Left lung (tissue), 4 donors: ENCODE measurements at regions not wholly inside any gene's neighbourhood (a gene's known extent, or its start where the extent isn't known, plus 50 kb on each side); places are given as distances from the start of the nearest gene placed in this dataset.

Source experiments
- ATAC-seq: fragments of 200-7000 bp; cut with Tn5 transposase; one replicate; pipeline ENCODE4 v1.9.1; 2020; ENCODE audit warnings: moderate library complexity
- DNase-seq, 4 donors: peaks; one replicate each; pipeline ENCODE4 v3.0.0-alpha.2; 2013 to 2020
- H3K27ac ChIP-seq, 2 donors: fragments of 200-600 bp; sonication (generic) in 1 of 2; one replicate each; pipeline versions ENCODE4 v1.5.0 to v1.8.0; 2020 to 2021
- H3K27me3 ChIP-seq, 2 donors: fragments of 200-600 bp; sonication (generic) in 1 of 2; one replicate each; pipeline versions ENCODE4 v1.5.0 to v1.8.0; 2020 to 2021
- H3K36me3 ChIP-seq, 2 donors: fragments of 200-600 bp; sonication (generic) in 1 of 2; one replicate each; pipeline versions ENCODE4 v1.5.0 to v1.8.0; 2020 to 2021
- H3K4me1 ChIP-seq, 2 donors: fragments of 200-600 bp; one replicate each; pipeline ENCODE4 v1.8.0; 2021
- H3K4me3 ChIP-seq, 2 donors: fragments of 200-600 bp; sonication (generic) in 1 of 2; one replicate each; pipeline versions ENCODE4 v1.5.0 to v1.8.0; 2020 to 2021; ENCODE audit warnings: mild to moderate bottlenecking in 1 of 2
- H3K9me3 ChIP-seq, 2 donors: fragments of 200-600 bp; sonication (generic) in 1 of 2; one replicate each; pipeline versions ENCODE4 v1.5.0 to v1.8.0; 2020 to 2021
- intact Hi-C, 2 donors: fragments of 100-400 bp; cut with DNase I; formaldehyde crosslinking; loops; one replicate each; pipeline versions ENCODE4 v1.11.2 to v1.14.2; 2022
- TF ChIP-seq, protein P1 (sequence below), 2 donors: fragments of 200-600 bp; sonication (generic) in 1 of 2; IDR thresholded peaks; one replicate each; pipeline versions ENCODE4 v1.5.0 to v1.8.0; 2021; ENCODE audit warnings: antibody characterized with exemption in 2 of 2
- donor health status: DM: no; HTN: yes; CAD: no.
- donor health status: DM: no; HTN: no; CAD: no.

- Histone ChIP-seq H3K4me3 (no peak overlapping the region), H3K4me1 (no peaks in the 10 kb centered on the region), H3K27ac (no peak overlapping the region), H3K36me3 (no peaks in the 10 kb centered on the region), H3K9me3 (no peaks in the 10 kb centered on the region), H3K27me3 (no peaks in the 10 kb centered on the region)
- TF ChIP-seq, protein P1, sequence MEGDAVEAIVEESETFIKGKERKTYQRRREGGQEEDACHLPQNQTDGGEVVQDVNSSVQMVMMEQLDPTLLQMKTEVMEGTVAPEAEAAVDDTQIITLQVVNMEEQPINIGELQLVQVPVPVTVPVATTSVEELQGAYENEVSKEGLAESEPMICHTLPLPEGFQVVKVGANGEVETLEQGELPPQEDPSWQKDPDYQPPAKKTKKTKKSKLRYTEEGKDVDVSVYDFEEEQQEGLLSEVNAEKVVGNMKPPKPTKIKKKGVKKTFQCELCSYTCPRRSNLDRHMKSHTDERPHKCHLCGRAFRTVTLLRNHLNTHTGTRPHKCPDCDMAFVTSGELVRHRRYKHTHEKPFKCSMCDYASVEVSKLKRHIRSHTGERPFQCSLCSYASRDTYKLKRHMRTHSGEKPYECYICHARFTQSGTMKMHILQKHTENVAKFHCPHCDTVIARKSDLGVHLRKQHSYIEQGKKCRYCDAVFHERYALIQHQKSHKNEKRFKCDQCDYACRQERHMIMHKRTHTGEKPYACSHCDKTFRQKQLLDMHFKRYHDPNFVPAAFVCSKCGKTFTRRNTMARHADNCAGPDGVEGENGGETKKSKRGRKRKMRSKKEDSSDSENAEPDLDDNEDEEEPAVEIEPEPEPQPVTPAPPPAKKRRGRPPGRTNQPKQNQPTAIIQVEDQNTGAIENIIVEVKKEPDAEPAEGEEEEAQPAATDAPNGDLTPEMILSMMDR (IDR thresholded peaks at IDR 0.05), result no peak
- DNase-seq (peak in 1 of 4 donors; percentile 42), ATAC-seq (no peak)
- intact Hi-C loops, result no loop called here
Observed at GRCh38 chr18:76679259-76679658, 143.1 kb upstream of the ZNF236 start.

GRCh38 chr18:76678248-76678647 lies 144.1 kb upstream of the ZNF236 start:
- no peak overlapping the region for H3K27ac ChIP-seq
- H3K9me3 ChIP-seq, result no peaks in the 10 kb centered on the region
- ATAC-seq (no peak), DNase-seq (no peak)
- TF ChIP-seq, protein P1 (IDR thresholded peaks at IDR 0.05), result no peak
- H3K27me3 ChIP-seq, result no peaks in the 10 kb centered on the region
- no peaks in the 10 kb centered on the region for H3K4me1 ChIP-seq
- no peak overlapping the region for H3K4me3 ChIP-seq
- H3K36me3 ChIP-seq, result no peaks in the 10 kb centered on the region
- intact Hi-C loops, result no loop called here

GRCh38 chr18:76674596-76674995 lies 147.8 kb upstream of the ZNF236 start:
- no peaks in the 10 kb centered on the region for H3K36me3 ChIP-seq
- intact Hi-C loops, result no loop called here
- no peak overlapping the region for H3K4me3 ChIP-seq
- no peaks in the 10 kb centered on the region for H3K9me3 ChIP-seq
- no peak overlapping the region for H3K27ac ChIP-seq
- no peak for ATAC-seq
- DNase-seq, result no peak
- TF ChIP-seq, protein P1 (IDR thresholded peaks at IDR 0.05), result no peak
- no peaks in the 10 kb centered on the region for H3K4me1 ChIP-seq
- H3K27me3 ChIP-seq, result no peaks in the 10 kb centered on the region

- peak in 2 of 4 donors; percentile 88 to 89 for DNase-seq
- Histone ChIP-seq H3K27me3 (no peaks in the 10 kb centered on the region), H3K4me3 (no peak overlapping the region), H3K27ac (no peak overlapping the region), H3K9me3 (no peaks in the 10 kb centered on the region), H3K4me1 (no peaks in the 10 kb centered on the region), H3K36me3 (no peaks in the 10 kb centered on the region)
- intact Hi-C loops, result no loop called here
- ATAC-seq, result no peak
- TF ChIP-seq, protein P1 (IDR thresholded peaks at IDR 0.05), result no peak
Observed at GRCh38 chr18:76673281-76674185, 148.8 kb upstream of the ZNF236 start.

DNA sequence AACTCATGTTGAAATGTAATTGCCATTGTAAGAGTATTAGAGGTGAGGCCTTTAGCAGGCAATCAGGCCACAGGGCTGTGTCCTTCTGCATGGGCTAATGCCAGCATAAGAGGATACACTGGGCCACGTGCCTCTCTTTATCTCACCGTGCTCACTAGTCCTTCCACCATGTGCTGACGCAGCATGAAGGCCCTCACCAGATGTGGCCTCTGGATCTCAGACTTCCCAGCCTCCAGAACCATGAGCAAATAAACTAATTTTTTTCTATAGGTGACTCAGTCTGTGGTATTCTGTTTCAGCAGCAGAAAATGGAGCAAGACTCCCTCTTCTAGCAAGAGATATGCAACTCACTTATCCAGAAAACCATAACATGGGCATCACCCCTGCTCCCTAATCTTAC lies 149.7 kb upstream of the ZNF236 start:
- no peaks in the 10 kb centered on the region for H3K27me3 ChIP-seq
- DNase-seq (no peak), ATAC-seq (no peak)
- H3K36me3 ChIP-seq, result no peaks in the 10 kb centered on the region
- no peaks in the 10 kb centered on the region for H3K9me3 ChIP-seq
- TF ChIP-seq, protein P1 (IDR thresholded peaks at IDR 0.05), result no peak
- no peaks in the 10 kb centered on the region for H3K4me1 ChIP-seq
- H3K27ac ChIP-seq, result no peak overlapping the region
- no peak overlapping the region for H3K4me3 ChIP-seq
- intact Hi-C loops, result no loop called here
